B cell (primary cell): ENCODE measurements at regions not wholly inside any gene's neighbourhood (a gene's known extent, or its start where the extent isn't known, plus 50 kb on each side); places are given as distances from the start of the nearest gene placed in this dataset.

ENCODE experiments used
- ATAC-seq: fragments of 200-7000 bp; cut with Tn5 transposase; one replicate; pipeline ENCODE4 v1.10.0; 2021; ENCODE audit warnings: low read depth, mild to moderate bottlenecking, moderate number of reproducible peaks, moderate library complexity
- CTCF ChIA-PET: fragments of 350-600 bp; sonication (Branson Sonifier 250); formaldehyde crosslinking; loops from one replicate; lab custom pipeline; 2021; ENCODE audit warnings: antibody characterized with exemption, inconsistent platforms; lab: Charles Lee
- POLR2A ChIA-PET: fragments of 350-600 bp; sonication (Branson Sonifier 250); formaldehyde crosslinking; loops from one replicate; lab custom pipeline; 2021; ENCODE audit warnings: antibody characterized with exemption; lab: Charles Lee
- DNase-seq: peaks from one replicate; pipeline ENCODE4 v3.0.0; 2013
- H2AFZ ChIP-seq: 2 replicates; pipeline ENCODE4 v1.6.1; 2012; ENCODE audit warnings: mild to moderate bottlenecking, low read depth, low read length; ENCODE audit not compliant: insufficient read depth, poor library complexity, severe bottlenecking
- H3K27ac ChIP-seq, 2 donors: 1 replicate in 1 of 2; 2 replicates in 1 of 2; pipeline ENCODE4 v1.5.1; 2012 to 2013; ENCODE audit warnings: low read length in 2 of 2, mild to moderate bottlenecking in 2 of 2, moderate library complexity in 1 of 2
- H3K27me3 ChIP-seq, 4 experiments: fragments of 200-600 bp in 1 of 4; sonication (generic) in 1 of 4; replicated peaks in 1 of 4; 1 replicate in 2 of 4; 2 replicates in 2 of 4; pipeline versions ENCODE4 v1.6.1 to v1.7.0; 2013 to 2016; ENCODE audit warnings: low read length in 3 of 4, mild to moderate bottlenecking in 2 of 4, mixed read lengths in 1 of 4, moderate library complexity in 1 of 4; ENCODE audit not compliant: insufficient read depth in 4 of 4, control insufficient read depth in 3 of 4; ENCODE audit errors: control extremely low read depth in 1 of 4
- H3K36me3 ChIP-seq, 2 experiments: replicated peaks in 1 of 2; 1 replicate in 1 of 2; 2 replicates in 1 of 2; pipeline versions ENCODE4 v1.6.1 to v1.7.1; 2013; ENCODE audit warnings: low read length in 1 of 2; ENCODE audit not compliant: insufficient read depth in 2 of 2, control insufficient read depth in 1 of 2; ENCODE audit errors: control extremely low read depth in 1 of 2, extremely low read depth in 1 of 2
- H3K4me1 ChIP-seq, 2 donors: fragments of 200-600 bp in 1 of 2; sonication (generic) in 1 of 2; 1 replicate in 1 of 2; 2 replicates in 1 of 2; pipeline versions ENCODE4 v1.5.1 to v1.6.1; 2013 to 2017; ENCODE audit warnings: low read length in 2 of 2; ENCODE audit not compliant: control insufficient read depth in 2 of 2, insufficient read depth in 2 of 2
- H3K4me2 ChIP-seq: replicated peaks from 2 replicates; pipeline ENCODE3; 2012; ENCODE audit warnings: mild to moderate bottlenecking, low read depth, low read length; ENCODE audit not compliant: poor library complexity, severe bottlenecking
- H3K4me3 ChIP-seq, 5 experiments: fragments of 200-600 bp in 1 of 5; sonication (generic) in 1 of 5; 1 replicate in 3 of 5; 2 replicates in 2 of 5; pipeline versions ENCODE4 v1.5.1 to v1.7.0; 2011 to 2016; ENCODE audit warnings: low read length in 4 of 5, mild to moderate bottlenecking in 4 of 5, low read depth in 2 of 5, control low read depth in 1 of 5, moderate library complexity in 1 of 5; ENCODE audit not compliant: insufficient read depth in 1 of 5; ENCODE audit errors: control extremely low read depth in 1 of 5, extremely low read depth in 1 of 5
- H3K79me2 ChIP-seq: fragments of 200-600 bp; sonication (generic); one replicate; pipeline ENCODE4 v1.6.0; 2016; ENCODE audit warnings: low read length; ENCODE audit not compliant: control insufficient read depth, insufficient read depth
- H3K9ac ChIP-seq: fragments of 200-600 bp; sonication (generic); 2 replicates; pipeline ENCODE4 v1.6.1; 2017; ENCODE audit warnings: mild to moderate bottlenecking, low read length, moderate library complexity
- H3K9me3 ChIP-seq, 3 donors: one replicate each; pipeline versions ENCODE4 v1.6.1 to v1.7.1; 2013; ENCODE audit warnings: low read length in 2 of 3; ENCODE audit not compliant: control insufficient read depth in 2 of 3, insufficient read depth in 1 of 3; ENCODE audit errors: control extremely low read depth in 1 of 3
- H4K20me1 ChIP-seq: 2 replicates; pipeline ENCODE4 v1.6.0; 2012; ENCODE audit warnings: mild to moderate bottlenecking, low read length; ENCODE audit not compliant: insufficient read depth, control insufficient read depth, poor library complexity, severe bottlenecking
- H3K27ac Mint-ChIP-seq: one replicate; pipeline ENCODE4 v1.8.0; 2021; ENCODE audit warnings: mixed read lengths
- H3K27me3 Mint-ChIP-seq: one replicate; pipeline ENCODE4 v1.8.0; 2021; ENCODE audit warnings: mixed read lengths
- H3K4me1 Mint-ChIP-seq: one replicate; pipeline ENCODE4 v1.8.0; 2021; ENCODE audit warnings: mixed read lengths
- H3K4me3 Mint-ChIP-seq: one replicate; pipeline ENCODE4 v1.8.0; 2021; ENCODE audit warnings: mixed read lengths
- H3K9me3 Mint-ChIP-seq: one replicate; pipeline ENCODE4 v1.8.0; 2022; ENCODE audit warnings: mixed read lengths; ENCODE audit not compliant: insufficient read depth
- CTCF ChIP-seq: fragments of 200-600 bp; IDR thresholded peaks from one replicate; pipeline ENCODE4 v1.8.0; 2022; ENCODE audit warnings: antibody characterized with exemption, mild to moderate bottlenecking
- EZH2 ChIP-seq: IDR thresholded peaks from 2 replicates; pipeline ENCODE4 v1.6.1; 2012; ENCODE audit warnings: borderline replicate concordance, low read depth, mild to moderate bottlenecking, moderate library complexity, low read length; ENCODE audit not compliant: insufficient read depth, poor library complexity, severe bottlenecking
- intact Hi-C: fragments of 100-400 bp; cut with micrococcal nuclease; formaldehyde crosslinking; loops from one replicate; pipeline ENCODE4 v1.10.0; 2022

GRCh38 chr7:113548561-113548960 lies 370.2 kb downstream of the PPP1R3A start:
- no peak overlapping the region for H2AFZ ChIP-seq
- CTCF ChIA-PET, result no interaction called here
- POLR2A ChIA-PET, result no interaction called here
- H3K4me3 ChIP-seq, result no peak overlapping the region
- no peak overlapping the region for H3K9ac ChIP-seq
- no peak overlapping the region for H3K27ac ChIP-seq
- no peak overlapping the region for H3K4me2 ChIP-seq
- no peaks in the 10 kb centered on the region for H3K4me1 Mint-ChIP-seq
- no peaks in the 10 kb centered on the region for H3K36me3 ChIP-seq
- no peak overlapping the region for H3K4me3 Mint-ChIP-seq
- H3K27me3 ChIP-seq, result no peaks in the 10 kb centered on the region
- no peak overlapping the region for H3K27ac Mint-ChIP-seq
- DNase-seq (no peak), ATAC-seq (no peak)
- TF ChIP-seq CTCF (no peak), EZH2 (no peak)
- no peaks in the 10 kb centered on the region for H3K9me3 ChIP-seq
- intact Hi-C loops, result no loop called here
- no peaks in the 10 kb centered on the region for H3K9me3 Mint-ChIP-seq
- H4K20me1 ChIP-seq, result no peaks in the 10 kb centered on the region
- H3K27me3 Mint-ChIP-seq, result no peaks in the 10 kb centered on the region
- H3K4me1 ChIP-seq, result no peaks in the 10 kb centered on the region
- H3K79me2 ChIP-seq, result no peaks in the 10 kb centered on the region

GRCh38 chr7:113548137-113548536 lies 370.7 kb downstream of the PPP1R3A start:
- H2AFZ ChIP-seq, result no peak overlapping the region
- POLR2A ChIA-PET, result no interaction called here
- CTCF ChIA-PET, result no interaction called here
- DNase-seq, result no peak
- H3K4me1 ChIP-seq, result no peaks in the 10 kb centered on the region
- TF ChIP-seq EZH2 (no peak), CTCF (no peak)
- no peaks in the 10 kb centered on the region for H3K27me3 ChIP-seq
- no peaks in the 10 kb centered on the region for H3K9me3 ChIP-seq
- H3K79me2 ChIP-seq, result no peaks in the 10 kb centered on the region
- no peak overlapping the region for H3K27ac ChIP-seq
- H4K20me1 ChIP-seq, result no peaks in the 10 kb centered on the region
- Mint-ChIP-seq H3K4me3 (no peak overlapping the region), H3K4me1 (no peaks in the 10 kb centered on the region), H3K27me3 (no peaks in the 10 kb centered on the region), H3K9me3 (no peaks in the 10 kb centered on the region), H3K27ac (no peak overlapping the region)
- H3K4me2 ChIP-seq, result no peak overlapping the region
- H3K4me3 ChIP-seq, result no peak overlapping the region
- H3K36me3 ChIP-seq, result no peaks in the 10 kb centered on the region
- intact Hi-C loops, result no loop called here
- ATAC-seq, result no peak
- no peak overlapping the region for H3K9ac ChIP-seq
